ENCODE measurements at regions not wholly inside any gene's neighbourhood (a gene's known extent, or its start where the extent isn't known, plus 50 kb on each side); places are given as distances from the start of the nearest gene placed in this dataset.

GRCh38 chr9:109918339-109919163 lies 138.6 kb downstream of the PALM2AKAP2 start:
- TF ChIP-seq CTCF (IDR thresholded peaks at IDR 0.05; ENCODE audit: poor library complexity) (no peak), EZH2 (IDR thresholded peaks at IDR 0.05; ENCODE audit: borderline replicate concordance) (no peak), EZH2phosphoT487 (IDR thresholded peaks at IDR 0.05; ENCODE audit: low read depth, severe bottlenecking, unreplicated experiment) (no peak)

Data from hepatocyte (in vitro differentiated cells).